ENCODE measurements at regions not wholly inside any gene's neighbourhood (a gene's known extent, or its start where the extent isn't known, plus 50 kb on each side); places are given as distances from the start of the nearest gene placed in this dataset.

GRCh38 chr20:57999465-58000111 is 228.9 kb downstream of the ANKRD60 start:
- WGBS, 3 donors: 27 to 31% (median 31%) methylated on average over 17 of the region's 17 CpGs
- Histone ChIP-seq H3K27ac (no peak overlapping the region), H3K27me3 (ENCODE audit: insufficient read depth in 3 of 3, low read length in 2 of 3) (no peaks in the 10 kb centered on the region), H3K9me3 (no peaks in the 10 kb centered on the region), H3K4me1 (peaks cover 17% of the 10 kb centered on the region), H3K4me3 (no peak overlapping the region), H3K36me3 (ENCODE audit: insufficient read depth in 1 of 2, low read depth in 1 of 2) (no peaks in the 10 kb centered on the region)
- no peak for TF ChIP-seq CTCF (IDR thresholded peaks at IDR 0.05)
- DNase-seq (peak in 1 of 2 donors; percentile 39), ATAC-seq (peak in 1 of 4 donors; percentile 17)
- intact Hi-C loops (cut with DNase I): no loop called here

- ATAC-seq (no peak), DNase-seq (no peak)
- Histone ChIP-seq H3K36me3 (ENCODE audit: insufficient read depth in 1 of 2, low read depth in 1 of 2) (no peaks in the 10 kb centered on the region), H3K9me3 (no peaks in the 10 kb centered on the region), H3K4me1 (peaks cover 17% of the 10 kb centered on the region), H3K4me3 (no peak overlapping the region), H3K27ac (no peak overlapping the region), H3K27me3 (ENCODE audit: insufficient read depth in 3 of 3, low read length in 2 of 3) (no peaks in the 10 kb centered on the region)
- intact Hi-C loops (cut with DNase I): no loop called here
- 49 to 51% (median 50%) methylated on average over 9 of the region's 9 CpGs for WGBS, 3 donors
- TF ChIP-seq CTCF (IDR thresholded peaks at IDR 0.05): no peak
These were observed 229.4 kb downstream of the ANKRD60 start for GRCh38 chr20:57998981-57999464.

GRCh38 chr20:57998276-57998675 is 230.2 kb downstream of the ANKRD60 start:
- intact Hi-C loops (cut with DNase I): no loop called here
- 92 to 95% (median 95%) methylated on average over 6 of the region's 6 CpGs for WGBS, 3 donors
- H3K27ac ChIP-seq: no peak overlapping the region

GRCh38 chr20:57996936-57997890 is 231.2 kb downstream of the ANKRD60 start:
- no peak for DNase-seq
- no peak for ATAC-seq
- no peak for TF ChIP-seq CTCF (IDR thresholded peaks at IDR 0.05)
- H3K4me3 ChIP-seq: no peak overlapping the region
- no peaks in the 10 kb centered on the region for H3K36me3 ChIP-seq (ENCODE audit: insufficient read depth in 1 of 2, low read depth in 1 of 2)
- H3K27me3 ChIP-seq (ENCODE audit: insufficient read depth in 3 of 3, low read length in 2 of 3): no peaks in the 10 kb centered on the region
- WGBS, 3 donors: 82 to 83% (median 83%) methylated on average over 2 of the region's 2 CpGs
- H3K4me1 ChIP-seq: peaks cover 17% of the 10 kb centered on the region
- intact Hi-C loops (cut with DNase I): no loop called here
- no peak overlapping the region for H3K27ac ChIP-seq
- H3K9me3 ChIP-seq: no peaks in the 10 kb centered on the region

More at GRCh38 chr20:57998276-57998675, 230.2 kb downstream of the ANKRD60 start:
- H3K4me3 ChIP-seq: no peak overlapping the region
- H3K4me1 ChIP-seq: peaks cover 17% of the 10 kb centered on the region
- H3K36me3 ChIP-seq (ENCODE audit: insufficient read depth in 1 of 2, low read depth in 1 of 2): no peaks in the 10 kb centered on the region
- TF ChIP-seq CTCF (IDR thresholded peaks at IDR 0.05): no peak
- DNase-seq (no peak), ATAC-seq (no peak)
- H3K27me3 ChIP-seq (ENCODE audit: insufficient read depth in 3 of 3, low read length in 2 of 3): no peaks in the 10 kb centered on the region
- no peaks in the 10 kb centered on the region for H3K9me3 ChIP-seq

Measured in psoas muscle (tissue), 7 donors.